IPS-18c (cell line): ENCODE measurements at regions not wholly inside any gene's neighbourhood (a gene's known extent, or its start where the extent isn't known, plus 50 kb on each side); places are given as distances from the start of the nearest gene placed in this dataset.
"Not testable (repeated sequence)": the region's sequence is repeated elsewhere in the genome, so short reads cannot be mapped to it uniquely, and the experiment has no call there.

Source experiments
- H3K4me3 ChIP-seq: 2 replicates; pipeline ENCODE4 v1.7.0; 2013; ENCODE audit warnings: low read depth, mild to moderate bottlenecking, low read length, moderate library complexity; ENCODE audit not compliant: insufficient read depth
- H3K9me3 ChIP-seq: one replicate; pipeline ENCODE4 v1.6.1; 2013; ENCODE audit warnings: mild to moderate bottlenecking, low read length, moderate library complexity; ENCODE audit not compliant: control insufficient read depth, insufficient read depth

DNA sequence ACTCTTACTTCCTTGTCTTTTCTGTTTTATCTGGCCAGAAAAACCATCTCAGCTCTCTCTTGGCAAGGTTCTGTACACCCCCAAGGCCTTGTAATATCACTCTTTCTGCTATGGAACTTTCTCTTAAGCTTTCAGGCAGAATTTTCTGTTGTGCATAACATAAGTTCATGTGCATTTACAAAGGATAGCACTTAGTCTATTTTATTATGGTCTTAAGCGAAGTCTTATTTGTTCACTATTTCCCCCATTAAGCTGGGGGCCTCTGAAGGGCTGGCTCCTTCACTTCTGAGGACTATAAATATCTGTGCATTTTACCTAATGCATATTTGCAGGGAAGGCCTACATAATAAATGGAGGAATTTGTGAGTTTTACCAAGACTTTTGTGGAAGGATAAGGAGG lies 1393.4 kb downstream of the FAM181B start:
- no peaks in the 10 kb centered on the region for H3K9me3 ChIP-seq
- H3K4me3 ChIP-seq: no peak overlapping the region

DNA sequence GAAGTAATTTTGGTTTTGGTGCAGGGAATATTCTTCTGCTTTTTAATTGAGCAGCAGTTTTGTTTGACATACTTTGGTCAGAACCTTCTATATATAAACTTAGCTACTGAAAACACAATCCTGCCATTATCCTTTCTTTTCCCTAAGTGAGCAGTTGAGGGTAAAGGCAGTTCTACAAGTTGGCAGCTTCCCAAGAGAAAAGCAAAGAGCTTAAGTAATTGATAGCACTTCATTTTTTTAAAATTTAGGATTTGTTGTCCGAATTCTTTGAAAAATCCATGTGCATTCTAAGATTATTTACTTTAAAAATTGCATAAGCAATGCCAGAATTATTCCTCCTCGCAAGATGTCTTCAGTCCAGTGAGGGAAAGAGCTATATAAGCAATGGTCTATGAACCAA lies 1394.1 kb downstream of the FAM181B start:
- H3K9me3 ChIP-seq: no peaks in the 10 kb centered on the region
- no peak overlapping the region for H3K4me3 ChIP-seq

DNA sequence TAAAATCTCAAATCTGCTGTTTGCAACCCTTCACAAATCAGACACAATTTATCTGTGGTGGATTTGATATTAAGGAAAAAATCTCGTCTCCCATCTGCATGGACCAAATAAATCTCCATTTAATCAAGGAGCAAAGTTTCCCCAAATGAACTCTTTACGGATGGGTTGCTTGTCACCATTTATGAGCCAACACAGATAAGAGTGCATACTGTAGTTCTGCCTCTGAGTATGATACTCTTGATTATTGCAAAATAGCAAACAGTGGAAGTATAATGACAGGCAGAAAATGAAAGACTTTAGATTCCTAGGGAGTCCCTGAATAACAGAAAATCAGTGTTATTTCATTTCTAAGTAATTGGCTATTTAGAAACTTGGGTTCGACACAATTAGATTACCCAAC lies 1395.9 kb downstream of the FAM181B start:
- Histone ChIP-seq H3K4me3 (no peak overlapping the region), H3K9me3 (no peaks in the 10 kb centered on the region)

DNA sequence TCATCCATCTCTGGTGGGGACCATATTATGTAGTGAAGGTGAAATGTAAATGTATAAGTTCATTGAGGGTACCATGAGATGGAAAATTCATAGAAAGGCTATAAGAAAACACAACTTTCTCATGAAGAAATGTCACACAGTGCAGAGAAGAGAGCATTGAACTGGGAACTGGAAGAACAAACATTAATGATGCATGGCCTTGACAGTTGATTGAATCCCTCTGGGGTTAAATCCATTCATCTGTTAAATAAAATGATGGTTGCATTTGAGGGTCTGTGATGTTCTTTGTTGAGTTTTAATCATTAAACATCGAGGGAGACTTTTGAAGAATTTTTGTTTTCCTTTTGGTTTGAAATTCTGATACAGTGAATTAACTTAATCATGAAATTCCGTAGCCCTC lies 1401.4 kb downstream of the FAM181B start:
- Histone ChIP-seq H3K9me3 (no peaks in the 10 kb centered on the region), H3K4me3 (no peak overlapping the region)

DNA sequence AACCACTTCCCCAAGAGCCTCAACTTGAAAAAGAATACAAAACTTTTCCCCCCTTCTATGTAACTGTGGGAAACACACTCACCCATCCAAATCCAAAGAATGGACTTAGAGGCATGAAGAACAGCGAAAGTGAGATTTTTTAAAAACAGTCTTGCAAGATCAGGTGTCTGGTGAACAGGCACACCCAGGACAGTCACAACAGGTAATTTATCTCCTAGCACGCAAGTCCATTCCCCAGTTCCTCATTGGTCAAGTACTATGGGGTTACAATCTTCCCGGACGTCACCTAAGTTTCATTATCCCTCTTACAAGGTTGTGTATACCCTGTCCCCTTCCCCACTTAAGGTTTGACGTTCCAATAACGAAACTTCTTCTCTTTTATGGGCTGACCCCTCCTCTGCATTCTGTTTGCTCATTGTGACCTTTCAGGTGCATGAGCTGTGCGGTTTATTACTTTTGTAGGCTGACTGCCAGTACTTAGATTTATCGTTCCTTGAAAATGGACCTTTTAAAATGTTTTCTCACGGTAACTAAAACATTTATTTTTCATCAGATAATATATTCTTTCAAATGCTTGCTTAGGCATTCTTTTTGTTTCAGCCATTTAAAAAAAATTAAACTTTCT lies 1401.9 kb downstream of the FAM181B start:
- Histone ChIP-seq H3K9me3 (no peaks in the 10 kb centered on the region), H3K4me3 (no peak overlapping the region)

DNA sequence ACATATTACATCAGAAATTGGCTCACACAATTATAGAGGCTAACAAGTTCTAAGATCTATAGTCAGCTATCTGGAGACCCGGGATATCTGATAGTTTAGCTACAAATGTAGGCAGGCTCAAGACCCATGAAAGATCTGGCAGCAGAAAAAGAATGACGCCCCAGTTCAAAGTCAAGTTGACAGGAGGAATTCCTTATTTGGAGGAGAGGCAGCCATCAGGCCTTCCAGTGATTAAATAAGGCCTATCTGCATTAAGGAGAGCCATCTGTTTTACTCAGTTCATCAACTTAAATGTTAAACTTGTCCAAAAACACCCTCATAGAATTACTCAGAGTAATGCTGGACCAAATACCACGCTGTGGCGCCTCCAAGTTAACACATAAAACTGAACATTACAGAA lies 1402.6 kb downstream of the FAM181B start:
- no peak overlapping the region for H3K4me3 ChIP-seq

DNA sequence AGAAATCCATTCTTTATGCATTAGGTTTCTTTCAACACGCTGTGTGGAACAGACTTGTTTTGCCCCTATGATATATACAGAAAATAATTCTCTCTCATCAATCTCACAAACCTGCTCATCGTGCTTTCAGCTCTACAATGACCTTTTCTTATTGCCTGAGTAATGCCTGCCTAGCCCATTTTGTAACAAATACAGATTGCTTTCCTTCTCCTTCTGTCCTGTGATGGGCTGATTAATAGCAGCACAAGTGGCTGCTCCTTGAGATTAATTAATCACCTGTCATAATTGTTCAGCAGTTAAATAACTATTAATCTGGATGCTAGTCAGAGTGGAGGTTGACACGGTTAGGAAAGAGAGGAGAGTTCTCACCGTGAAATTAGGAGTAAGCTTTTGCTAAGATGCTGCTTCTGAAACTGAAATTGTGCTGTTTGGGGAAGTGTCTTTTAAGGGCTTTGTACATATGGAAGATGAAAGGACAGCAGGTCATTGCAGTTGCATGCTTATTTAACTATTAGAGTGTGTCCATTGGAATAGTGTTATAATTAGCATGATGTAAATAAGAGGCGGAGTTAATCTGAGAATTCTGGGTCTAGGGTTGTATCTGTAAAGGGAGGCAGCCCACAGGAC lies 1430.5 kb downstream of the FAM181B start:
- no peak overlapping the region for H3K4me3 ChIP-seq
- H3K9me3 ChIP-seq: no peaks in the 10 kb centered on the region

More for the DNA sequence above, 1402.6 kb downstream of the FAM181B start:
- no peaks in the 10 kb centered on the region for H3K9me3 ChIP-seq

DNA sequence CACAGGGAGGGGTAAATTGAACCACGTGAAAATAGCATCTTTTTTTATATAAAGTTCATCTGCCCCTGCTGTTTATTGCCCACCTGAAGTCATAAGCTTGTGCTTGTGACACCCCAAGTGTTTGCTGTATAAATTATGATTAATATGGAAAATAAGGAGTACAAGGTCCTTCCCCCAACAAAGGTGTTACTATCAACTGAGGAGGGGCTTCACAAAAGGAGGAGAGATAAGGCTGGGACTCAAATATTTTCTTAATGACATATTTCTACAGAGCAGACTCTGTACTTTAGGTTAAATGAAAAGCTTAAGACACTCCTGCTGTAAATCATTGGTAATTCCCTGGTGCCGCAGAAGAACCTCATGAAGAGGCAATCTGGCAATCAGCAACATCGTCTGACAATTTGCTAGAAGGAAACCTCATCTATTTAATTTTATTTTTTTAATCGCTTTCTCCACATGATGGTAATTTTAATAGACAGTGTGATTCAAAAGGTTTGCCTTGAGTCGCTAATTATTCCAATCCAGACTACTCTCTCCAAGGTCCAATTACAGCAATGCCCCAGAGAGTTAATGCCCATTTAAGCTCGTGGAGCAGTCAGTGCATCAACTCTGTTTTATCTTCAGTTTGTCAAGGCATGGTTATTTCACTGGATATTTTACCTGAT lies 1432.4 kb downstream of the FAM181B start:
- Histone ChIP-seq H3K9me3 (no peaks in the 10 kb centered on the region), H3K4me3 (no peak overlapping the region)

DNA sequence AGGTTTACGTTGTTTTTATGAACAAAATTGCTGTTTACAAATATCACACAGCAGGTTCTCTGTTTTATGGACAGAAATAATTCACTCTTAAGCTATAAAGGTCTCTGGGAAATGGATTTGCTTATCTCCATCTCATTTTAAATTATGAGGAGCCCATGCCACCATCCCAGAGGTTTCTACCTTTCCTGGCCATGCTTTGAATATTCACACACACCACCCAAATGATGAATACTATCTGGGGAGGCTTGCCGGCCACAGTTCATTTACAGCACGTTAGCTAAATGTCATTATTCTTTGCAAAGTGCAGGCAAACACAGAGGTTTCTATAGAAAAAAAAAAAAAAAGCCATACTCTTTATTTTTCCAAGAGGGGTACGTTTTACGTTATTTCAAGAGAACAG lies 1446.7 kb downstream of the FAM181B start:
- Histone ChIP-seq H3K4me3 (no peak overlapping the region), H3K9me3 (peaks cover 2% of the 10 kb centered on the region)

DNA sequence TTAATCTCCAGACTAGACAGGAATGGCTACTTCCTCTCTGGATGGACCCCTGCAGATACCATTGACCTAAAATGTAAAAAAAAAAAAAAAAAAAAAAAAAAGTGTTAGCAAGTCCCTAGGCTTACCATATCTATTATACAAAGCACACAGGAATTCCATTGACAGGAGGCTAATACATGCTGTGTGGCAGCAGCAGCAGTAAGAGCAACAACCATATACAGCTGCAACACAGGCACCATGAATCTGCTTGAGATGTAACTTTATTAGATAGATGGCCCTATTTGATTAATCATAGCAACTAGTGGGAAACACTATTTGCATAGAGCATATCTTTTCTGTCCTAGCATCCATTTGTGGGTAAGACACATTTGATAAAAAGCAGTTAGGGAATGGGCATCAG lies 1447.1 kb downstream of the FAM181B start:
- H3K4me3 ChIP-seq: no peak overlapping the region

DNA sequence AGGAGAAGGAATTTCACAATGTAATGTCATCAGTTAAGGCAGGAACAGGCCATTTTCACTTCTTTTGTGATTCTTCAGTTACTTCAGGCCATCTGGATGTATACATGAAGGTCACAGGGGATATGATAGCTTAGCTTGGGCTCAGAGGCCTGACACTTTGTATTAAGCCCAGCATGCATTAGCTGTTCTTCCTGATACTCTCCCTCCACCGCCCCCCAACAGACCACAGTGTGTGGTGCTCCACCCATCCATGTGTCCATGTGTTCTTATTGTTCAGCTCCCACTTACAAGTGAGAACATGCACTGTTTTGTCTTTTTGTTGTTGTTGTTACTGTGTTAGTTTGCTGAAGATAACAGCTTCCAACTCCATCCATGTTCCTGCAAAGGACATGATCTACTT lies 1453.4 kb downstream of the FAM181B start:
- H3K9me3 ChIP-seq, H3K4me3 ChIP-seq: not testable (repeated sequence)

More for the DNA sequence above, 1447.1 kb downstream of the FAM181B start:
- H3K9me3 ChIP-seq: peaks cover 2% of the 10 kb centered on the region

DNA sequence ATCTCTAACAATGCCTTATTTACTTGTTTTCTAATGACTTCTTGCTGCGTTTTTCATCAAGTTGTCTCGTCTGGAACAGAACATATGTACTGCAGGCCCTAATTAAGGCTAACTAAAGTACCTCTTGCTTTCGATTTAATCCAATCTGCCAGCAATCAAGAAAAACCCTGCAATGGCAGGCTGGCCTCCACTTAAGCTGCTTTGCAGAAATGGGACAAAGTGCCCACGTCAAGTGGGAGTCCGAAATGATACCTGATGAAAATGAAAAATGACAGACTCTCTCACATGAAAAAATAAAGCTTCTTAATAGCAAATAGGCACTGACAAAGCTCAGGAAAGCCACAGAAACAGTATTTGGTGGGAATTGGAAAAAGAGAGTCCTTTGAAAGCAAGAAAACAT lies 1454.7 kb downstream of the FAM181B start:
- no peak overlapping the region for H3K4me3 ChIP-seq
- peaks cover 6% of the 10 kb centered on the region for H3K9me3 ChIP-seq

DNA sequence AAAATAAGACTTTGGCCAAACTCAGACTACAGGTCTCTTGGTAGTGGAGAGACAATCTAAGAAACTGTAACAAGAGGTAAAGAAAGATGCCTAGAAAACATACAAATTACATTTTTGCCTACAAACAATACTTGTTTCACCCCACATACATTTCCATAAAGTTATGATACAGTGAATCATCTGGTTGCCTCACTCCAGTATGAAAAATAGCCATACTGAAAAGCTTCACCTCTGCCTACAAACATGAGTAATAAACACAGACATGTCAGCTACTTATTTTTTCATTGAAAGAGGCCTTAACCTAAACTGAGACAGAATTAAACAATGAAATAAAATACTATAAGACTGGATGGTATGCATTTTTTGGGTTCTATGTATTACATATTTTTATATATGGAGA lies 1463.0 kb downstream of the FAM181B start:
- Histone ChIP-seq H3K4me3 (no peak overlapping the region), H3K9me3 (no peaks in the 10 kb centered on the region)

DNA sequence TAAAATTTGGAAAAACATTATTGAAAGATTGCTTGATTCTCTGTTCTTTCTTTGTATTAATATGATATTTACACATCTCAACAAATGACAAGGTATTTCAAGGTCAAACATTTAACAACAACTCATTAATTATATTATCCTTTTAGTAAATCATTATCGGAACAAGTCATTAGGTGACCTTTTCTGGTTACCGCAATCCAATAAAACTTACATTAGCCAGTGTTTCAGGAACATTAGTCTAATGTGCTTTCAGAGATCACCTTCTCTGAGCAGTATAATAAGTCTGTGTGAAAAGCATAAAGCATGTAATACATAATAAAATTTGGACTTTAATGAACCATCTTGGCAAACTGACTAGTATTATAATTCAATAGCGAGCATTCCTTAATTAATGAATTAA lies 1466.4 kb downstream of the FAM181B start:
- H3K9me3 ChIP-seq: no peaks in the 10 kb centered on the region

DNA sequence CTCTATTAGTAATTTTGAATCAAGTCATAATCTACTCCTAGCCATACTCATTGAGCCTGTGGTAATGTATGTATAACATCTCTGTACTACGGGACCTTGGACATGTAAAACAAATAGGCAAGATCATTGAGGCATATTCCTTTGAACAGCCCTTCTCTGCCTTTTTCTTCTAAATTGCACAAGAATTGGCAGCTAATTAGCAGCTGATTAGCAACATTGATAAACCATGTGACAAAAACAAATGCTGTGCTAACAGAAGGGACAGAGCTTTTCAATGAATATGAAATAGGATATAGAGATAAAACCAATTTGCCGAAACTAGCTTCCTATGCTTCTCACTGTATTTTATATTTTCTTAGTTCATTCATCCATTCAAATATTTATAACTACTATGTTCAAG lies 1474.2 kb downstream of the FAM181B start:
- Histone ChIP-seq H3K9me3 (no peaks in the 10 kb centered on the region), H3K4me3 (no peak overlapping the region)

More for the DNA sequence above, 1466.4 kb downstream of the FAM181B start:
- no peak overlapping the region for H3K4me3 ChIP-seq

DNA sequence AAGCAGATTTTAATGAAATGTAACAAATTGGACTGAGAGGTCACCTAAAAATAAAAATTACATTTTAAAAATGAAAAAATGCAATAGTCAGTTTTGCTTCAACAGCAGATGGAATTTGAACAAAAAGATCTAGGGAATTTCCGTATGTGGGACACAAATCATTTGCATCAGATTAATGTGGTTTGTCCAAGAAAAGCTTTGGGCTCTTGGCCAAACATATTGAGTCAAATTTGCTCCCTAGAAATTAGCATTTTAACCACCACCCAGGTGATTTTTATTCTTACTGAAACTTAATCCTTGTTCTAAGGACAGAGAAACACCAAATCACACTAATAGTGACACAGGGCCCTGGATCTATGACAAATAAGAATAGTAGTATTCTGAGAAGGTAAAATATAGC lies 1477.8 kb downstream of the FAM181B start:
- H3K4me3 ChIP-seq: no peak overlapping the region
- no peaks in the 10 kb centered on the region for H3K9me3 ChIP-seq

DNA sequence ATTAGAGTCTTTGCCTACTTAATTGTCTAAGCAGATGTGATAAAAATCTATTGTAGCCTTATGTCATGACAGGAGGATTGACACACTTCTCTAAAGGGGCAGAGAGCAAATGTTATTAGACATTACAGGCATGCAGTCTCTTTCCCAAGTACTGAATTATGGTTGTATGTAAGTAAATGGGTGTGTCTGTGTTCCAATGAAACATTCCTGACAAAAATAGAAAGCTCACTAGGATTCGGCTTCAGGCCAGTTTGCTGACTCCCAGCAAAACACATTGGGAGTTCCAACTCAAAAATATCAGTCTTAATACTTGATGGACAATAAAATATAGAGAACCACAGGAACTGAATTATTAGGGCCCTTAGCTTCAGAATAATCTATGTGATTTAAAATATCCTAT lies 1480.4 kb downstream of the FAM181B start:
- no peak overlapping the region for H3K4me3 ChIP-seq
- H3K9me3 ChIP-seq: no peaks in the 10 kb centered on the region

DNA sequence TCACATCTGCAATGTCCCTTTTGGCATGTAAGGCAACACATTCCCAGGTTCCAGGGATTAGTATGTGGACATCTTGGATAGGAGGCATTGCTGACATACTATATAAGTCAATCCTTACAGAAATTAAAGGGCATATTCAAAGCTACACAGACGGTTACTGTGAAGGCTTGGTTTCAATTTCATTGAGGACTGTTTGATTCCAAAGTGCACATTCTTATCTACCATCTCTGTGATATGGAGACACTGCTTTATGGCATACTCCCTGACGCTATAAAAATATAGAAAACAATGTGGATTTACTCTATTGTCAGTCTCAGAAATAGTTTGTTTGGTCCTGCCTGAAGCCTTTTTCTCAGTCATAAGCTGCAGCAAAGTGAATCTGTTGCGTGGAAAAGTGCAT lies 1486.7 kb downstream of the FAM181B start:
- Histone ChIP-seq H3K4me3 (no peak overlapping the region), H3K9me3 (no peaks in the 10 kb centered on the region)
